GM23338 (cell line): ENCODE measurements at regions not wholly inside any gene's neighbourhood (a gene's known extent, or its start where the extent isn't known, plus 50 kb on each side); places are given as distances from the start of the nearest gene placed in this dataset.

Experiments used
- ATAC-seq: fragments of 200-7000 bp; cut with Tn5 transposase; 3 replicates; pipeline ENCODE4 v1.9.1; 2020
- DNase-seq: peaks from one replicate; pipeline ENCODE4 v3.0.0-alpha.2; 2015; ENCODE audit warnings: low spot score
- H2AFZ ChIP-seq: fragments of 200-600 bp; sonication (generic); 2 replicates; pipeline ENCODE4 v1.8.0; 2016; ENCODE audit warnings: antibody characterized with exemption, mild to moderate bottlenecking, moderate library complexity
- H3F3A ChIP-seq: fragments of 200-600 bp; sonication (generic); replicated peaks from 2 replicates; pipeline ENCODE4 v1.8.0; 2017; ENCODE audit warnings: antibody characterized with exemption, mixed run types, low read depth
- H3K27ac ChIP-seq: fragments of 200-600 bp; sonication (generic); 2 replicates; pipeline ENCODE4 v1.6.1; 2016; ENCODE audit warnings: low read depth
- H3K27me3 ChIP-seq: fragments of 200-600 bp; sonication (generic); 2 replicates; pipeline ENCODE4 v1.8.0; 2016; ENCODE audit warnings: mild to moderate bottlenecking, mixed run types, moderate library complexity; ENCODE audit not compliant: insufficient read depth
- H3K36me3 ChIP-seq: fragments of 200-600 bp; sonication (generic); 2 replicates; pipeline ENCODE4 v1.8.0; 2016; ENCODE audit warnings: mild to moderate bottlenecking; ENCODE audit not compliant: insufficient read depth
- H3K4me1 ChIP-seq: fragments of 200-600 bp; sonication (generic); 2 replicates; pipeline ENCODE4 v1.8.0; 2016; ENCODE audit warnings: mild to moderate bottlenecking, moderate library complexity; ENCODE audit not compliant: insufficient read depth
- H3K4me2 ChIP-seq: fragments of 200-600 bp; sonication (generic); 2 replicates; pipeline ENCODE4 v1.7.1; 2017; ENCODE audit warnings: mixed run types
- H3K4me3 ChIP-seq: fragments of 200-600 bp; sonication (generic); 2 replicates; pipeline ENCODE4 v1.6.1; 2016; ENCODE audit warnings: mixed run types
- H3K79me2 ChIP-seq: fragments of 200-600 bp; sonication (generic); replicated peaks from 2 replicates; pipeline ENCODE4 v1.8.0; 2017; ENCODE audit warnings: mild to moderate bottlenecking; ENCODE audit not compliant: insufficient read depth
- H3K9me2 ChIP-seq: fragments of 200-600 bp; sonication (generic); 2 replicates; pipeline ENCODE4 v1.8.0; 2017; ENCODE audit not compliant: insufficient read depth
- H4K20me1 ChIP-seq: fragments of 200-600 bp; sonication (generic); replicated peaks from 2 replicates; pipeline ENCODE4 v1.8.0; 2017; ENCODE audit warnings: mild to moderate bottlenecking; ENCODE audit not compliant: insufficient read depth
- H3K27ac Mint-ChIP-seq: 2 replicates; pipeline ENCODE4 v1.8.0; 2020; ENCODE audit warnings: inconsistent platforms, mild to moderate bottlenecking, moderate library complexity, mixed read lengths
- H3K27me3 Mint-ChIP-seq: 3 replicates; pipeline ENCODE4 v1.8.0; 2022; ENCODE audit warnings: low read depth, mild to moderate bottlenecking, moderate library complexity, mixed read lengths, inconsistent platforms; ENCODE audit not compliant: insufficient read depth, poor library complexity
- H3K36me3 Mint-ChIP-seq: 3 replicates; pipeline ENCODE4 v1.8.0; 2021; ENCODE audit warnings: low read depth, mild to moderate bottlenecking, inconsistent platforms, moderate library complexity, mixed read lengths
- H3K4me1 Mint-ChIP-seq: 3 replicates; pipeline ENCODE4 v1.8.0; 2020; ENCODE audit warnings: mild to moderate bottlenecking, inconsistent platforms, mixed read lengths
- H3K4me3 Mint-ChIP-seq: 3 replicates; pipeline ENCODE4 v1.8.0; 2021; ENCODE audit warnings: moderate library complexity, mild to moderate bottlenecking, inconsistent platforms, mixed read lengths
- H3K9me3 Mint-ChIP-seq: 3 replicates; pipeline ENCODE4 v1.8.0; 2020; ENCODE audit warnings: moderate library complexity, mild to moderate bottlenecking, inconsistent platforms, mixed read lengths
- CREB1 ChIP-seq: fragments of 250-450 bp; sonication (Bioruptor Pico); IDR thresholded peaks from 2 replicates; pipeline ENCODE4 v1.5.0; 2020; ENCODE audit warnings: low read depth, mild to moderate bottlenecking, moderate library complexity
- CTCF ChIP-seq, 2 experiments: fragments of 200-600 bp in 1 of 2; sonication (generic) in 1 of 2; conservative IDR thresholded peaks; 2 replicates each; pipeline versions ENCODE4 v1.5.1 to v1.6.1; 2016 to 2017; ENCODE audit warnings: antibody characterized with exemption in 2 of 2, low read depth in 2 of 2, mild to moderate bottlenecking in 2 of 2, moderate library complexity in 1 of 2
- ETS1 ChIP-seq: IDR thresholded peaks from 2 replicates; pipeline ENCODE4 v1.6.1; 2016; ENCODE audit warnings: antibody characterized with exemption
- EZH2 ChIP-seq: fragments of 200-600 bp; sonication (generic); IDR thresholded peaks from one replicate; pipeline ENCODE4 v1.8.0; 2017; ENCODE audit warnings: antibody characterized with exemption, mild to moderate bottlenecking, low read depth; ENCODE audit not compliant: unreplicated experiment
- EZH2phosphoT487 ChIP-seq: fragments of 200-600 bp; sonication (generic); IDR thresholded peaks from one replicate; pipeline ENCODE4 v1.8.1; 2018; ENCODE audit warnings: antibody characterized with exemption; ENCODE audit not compliant: unreplicated experiment
- JUNB ChIP-seq: IDR thresholded peaks from one replicate; pipeline ENCODE4 v1.6.1; 2016; ENCODE audit warnings: antibody characterized with exemption; ENCODE audit not compliant: unreplicated experiment
- NANOG ChIP-seq: IDR thresholded peaks from 2 replicates; pipeline ENCODE4 v1.6.1; 2016; ENCODE audit warnings: antibody characterized with exemption, borderline replicate concordance
- POLR2AphosphoS5 ChIP-seq: IDR thresholded peaks from 2 replicates; pipeline ENCODE4 v1.6.1; 2016; ENCODE audit warnings: antibody characterized with exemption, low read depth
- REST ChIP-seq: IDR thresholded peaks from one replicate; pipeline ENCODE4 v1.6.1; 2018; ENCODE audit warnings: antibody characterized with exemption; ENCODE audit not compliant: unreplicated experiment
- STAT1 ChIP-seq: IDR thresholded peaks from one replicate; pipeline ENCODE4 v1.6.1; 2016; ENCODE audit warnings: antibody characterized with exemption; ENCODE audit not compliant: unreplicated experiment
- ZNF114 ChIP-seq: fragments of 250-450 bp; sonication (Bioruptor Pico); IDR thresholded peaks from 2 replicates; pipeline ENCODE4 v1.5.0; 2020; ENCODE audit warnings: mild to moderate bottlenecking, moderate library complexity
- ZNF331 ChIP-seq: fragments of 250-450 bp; sonication (Bioruptor Pico); IDR thresholded peaks from 2 replicates; pipeline ENCODE4 v1.5.0; 2020; ENCODE audit warnings: low read depth, mild to moderate bottlenecking, moderate library complexity
- ZNF462 ChIP-seq: fragments of 250-450 bp; sonication (Bioruptor Pico); IDR thresholded peaks from 2 replicates; pipeline ENCODE4 v1.5.0; 2020; ENCODE audit warnings: mild to moderate bottlenecking, moderate library complexity

- no peak for TF ChIP-seq POLR2AphosphoS5
- no peak for TF ChIP-seq EZH2
- no peak for TF ChIP-seq CTCF (conservative IDR thresholded peaks at IDR 0.05; ENCODE audit: low read depth in 2 of 2)
- TF ChIP-seq EZH2phosphoT487: no peak
- TF ChIP-seq ZNF462 (CRISPR knock-in tag): no peak
- TF ChIP-seq JUNB: no peak
- TF ChIP-seq CREB1 (CRISPR knock-in tag): no peak
- TF ChIP-seq ZNF331 (CRISPR knock-in tag): no peak
- no peak for TF ChIP-seq NANOG
- TF ChIP-seq ETS1: no peak
- TF ChIP-seq STAT1: no peak
- no peak for TF ChIP-seq REST
- TF ChIP-seq ZNF114 (CRISPR knock-in tag): no peak
- no peak for ATAC-seq
Observed at GRCh38 chr1:227417756-227418480, 99.6 kb upstream of the CDC42BPA start.

More at GRCh38 chr1:227417756-227418480, 99.6 kb upstream of the CDC42BPA start:
- H3K27me3 ChIP-seq: no peaks in the 10 kb centered on the region
- no peak overlapping the region for H3K27ac ChIP-seq
- no peaks in the 10 kb centered on the region for H3K79me2 ChIP-seq
- Mint-ChIP-seq H3K4me1 (no peaks in the 10 kb centered on the region), H3K27me3 (peaks cover 2% of the 10 kb centered on the region), H3K36me3 (no peaks in the 10 kb centered on the region), H3K27ac (no peak overlapping the region), H3K9me3 (no peaks in the 10 kb centered on the region), H3K4me3 (no peak overlapping the region)
- H3K4me1 ChIP-seq: no peaks in the 10 kb centered on the region
- H3K4me2 ChIP-seq: no peak overlapping the region
- DNase-seq: no peak
- H4K20me1 ChIP-seq: no peaks in the 10 kb centered on the region
- no peak overlapping the region for H3K4me3 ChIP-seq
- no peaks in the 10 kb centered on the region for H3K36me3 ChIP-seq
- H2AFZ ChIP-seq: no peak overlapping the region
- 0 out of 2 replicates have a peak, but pooled peaks cover 5% of the 10 kb centered on the region for H3K9me2 ChIP-seq
- H3F3A ChIP-seq: no peaks in the 10 kb centered on the region
